ENCODE measurements at regions not wholly inside any gene's neighbourhood (a gene's known extent, or its start where the extent isn't known, plus 50 kb on each side); places are given as distances from the start of the nearest gene placed in this dataset.
"Not testable (repeated sequence)": the region's sequence is repeated elsewhere in the genome, so short reads cannot be mapped to it uniquely, and the experiment has no call there.

GRCh38 chr7:66442385-66442784 is 186.3 kb upstream of the KCTD7 start:
- Histone ChIP-seq H4K20me1 (ENCODE audit: insufficient read depth) (no peaks in the 10 kb centered on the region), H3K4me1 (replicated peaks; ENCODE audit: insufficient read depth) (no peaks in the 10 kb centered on the region), H3K36me3 (ENCODE audit: low read depth) (no peaks in the 10 kb centered on the region), H3K27me3 (ENCODE audit: insufficient read depth, low read depth) (no peaks in the 10 kb centered on the region), H3K4me2 (no peak overlapping the region), H3K27ac (no peak overlapping the region), H3K4me3 (no peak overlapping the region), H3F3A (ENCODE audit: insufficient read depth, low read depth) (no peaks in the 10 kb centered on the region), H3K9me3 (ENCODE audit: insufficient read depth, low read depth) (no peaks in the 10 kb centered on the region), H3K9me2 (ENCODE audit: insufficient read depth) (no peaks in the 10 kb centered on the region), H2AFZ (no peak overlapping the region), H3K79me2 (ENCODE audit: low read depth) (no peaks in the 10 kb centered on the region)
- intact Hi-C loops (cut with micrococcal nuclease; ENCODE audit: unreplicated experiment), result no loop called here
- no peak for DNase-seq
- CTCF ChIA-PET, result no interaction called here
- no TSS peak for BruUV-seq (replicated peaks)
- POLR2A ChIA-PET (ENCODE audit: unreplicated experiment), result no interaction called here
- TF ChIP-seq EZH2 (IDR thresholded peaks at IDR 0.05; ENCODE audit: low read depth) (no peak), CTCF (conservative IDR thresholded peaks at IDR 0.05) (no peak)

GRCh38 chr7:66443946-66444345 is 184.7 kb upstream of the KCTD7 start:
- no peaks in the 10 kb centered on the region for H3K27me3 ChIP-seq (ENCODE audit: insufficient read depth, low read depth)
- intact Hi-C loops (cut with micrococcal nuclease; ENCODE audit: unreplicated experiment), result no loop called here
- no peaks in the 10 kb centered on the region for H3K4me1 ChIP-seq (replicated peaks; ENCODE audit: insufficient read depth)
- H4K20me1 ChIP-seq (ENCODE audit: insufficient read depth), result no peaks in the 10 kb centered on the region
- DNase-seq, result no peak
- no peak overlapping the region for H2AFZ ChIP-seq
- no peak for TF ChIP-seq EZH2 (IDR thresholded peaks at IDR 0.05; ENCODE audit: low read depth)
- no peak for TF ChIP-seq CTCF (conservative IDR thresholded peaks at IDR 0.05)
- no peak overlapping the region for H3K27ac ChIP-seq
- H3K36me3 ChIP-seq (ENCODE audit: low read depth), result no peaks in the 10 kb centered on the region
- no peak overlapping the region for H3K4me3 ChIP-seq
- H3F3A ChIP-seq (ENCODE audit: insufficient read depth, low read depth), result no peaks in the 10 kb centered on the region
- POLR2A ChIA-PET (ENCODE audit: unreplicated experiment), result no interaction called here
- CTCF ChIA-PET, result no interaction called here
- no TSS peak for BruUV-seq (replicated peaks)
- H3K9me2 ChIP-seq (ENCODE audit: insufficient read depth), result no peaks in the 10 kb centered on the region
- no peak overlapping the region for H3K4me2 ChIP-seq
- no peaks in the 10 kb centered on the region for H3K9me3 ChIP-seq (ENCODE audit: insufficient read depth, low read depth)
- H3K79me2 ChIP-seq (ENCODE audit: low read depth), result no peaks in the 10 kb centered on the region

GRCh38 chr7:66447007-66447406 is 181.7 kb upstream of the KCTD7 start:
- intact Hi-C loops (cut with micrococcal nuclease; ENCODE audit: unreplicated experiment); H2AFZ ChIP-seq; H3K4me1 ChIP-seq (replicated peaks; ENCODE audit: insufficient read depth); H3K27me3 ChIP-seq (ENCODE audit: insufficient read depth, low read depth); H3K36me3 ChIP-seq (ENCODE audit: low read depth); H3K79me2 ChIP-seq (ENCODE audit: low read depth); H3F3A ChIP-seq (ENCODE audit: insufficient read depth, low read depth); H3K9me2 ChIP-seq (ENCODE audit: insufficient read depth); CTCF ChIA-PET; DNase-seq; H3K9me3 ChIP-seq (ENCODE audit: insufficient read depth, low read depth); H3K4me2 ChIP-seq; H3K4me3 ChIP-seq; H3K27ac ChIP-seq; H4K20me1 ChIP-seq (ENCODE audit: insufficient read depth); BruUV-seq (replicated peaks); POLR2A ChIA-PET (ENCODE audit: unreplicated experiment): not testable (repeated sequence)

GRCh38 chr7:66450814-66451213 is 177.9 kb upstream of the KCTD7 start:
- POLR2A ChIA-PET (ENCODE audit: unreplicated experiment), result not testable (repeated sequence)

GRCh38 chr7:66451713-66452112 is 177.0 kb upstream of the KCTD7 start:
- POLR2A ChIA-PET (ENCODE audit: unreplicated experiment); H3K27me3 ChIP-seq (ENCODE audit: insufficient read depth, low read depth); H3K4me3 ChIP-seq; H4K20me1 ChIP-seq (ENCODE audit: insufficient read depth); H3K79me2 ChIP-seq (ENCODE audit: low read depth); BruUV-seq (replicated peaks); H3F3A ChIP-seq (ENCODE audit: insufficient read depth, low read depth); DNase-seq; H3K9me2 ChIP-seq (ENCODE audit: insufficient read depth); intact Hi-C loops (cut with micrococcal nuclease; ENCODE audit: unreplicated experiment); H2AFZ ChIP-seq; H3K4me2 ChIP-seq; H3K27ac ChIP-seq; H3K9me3 ChIP-seq (ENCODE audit: insufficient read depth, low read depth); CTCF ChIA-PET; H3K4me1 ChIP-seq (replicated peaks; ENCODE audit: insufficient read depth); H3K36me3 ChIP-seq (ENCODE audit: low read depth): not testable (repeated sequence)

More at GRCh38 chr7:66450814-66451213, 177.9 kb upstream of the KCTD7 start:
- CTCF ChIA-PET; H3K79me2 ChIP-seq (ENCODE audit: low read depth); H3K27me3 ChIP-seq (ENCODE audit: insufficient read depth, low read depth); H3K4me1 ChIP-seq (replicated peaks; ENCODE audit: insufficient read depth); DNase-seq; H3K4me2 ChIP-seq; H2AFZ ChIP-seq; H3K4me3 ChIP-seq; BruUV-seq (replicated peaks); intact Hi-C loops (cut with micrococcal nuclease; ENCODE audit: unreplicated experiment); H3K36me3 ChIP-seq (ENCODE audit: low read depth); H4K20me1 ChIP-seq (ENCODE audit: insufficient read depth); H3K9me3 ChIP-seq (ENCODE audit: insufficient read depth, low read depth); H3K9me2 ChIP-seq (ENCODE audit: insufficient read depth); H3K27ac ChIP-seq; H3F3A ChIP-seq (ENCODE audit: insufficient read depth, low read depth): not testable (repeated sequence)
